ENCODE measurements at regions not wholly inside any gene's neighbourhood (a gene's known extent, or its start where the extent isn't known, plus 50 kb on each side); places are given as distances from the start of the nearest gene placed in this dataset.

- intact Hi-C loops (cut with DNase I, micrococcal nuclease), result no loop called here
- Mint-ChIP-seq H3K27ac (no peak overlapping the region), H3K27me3 (no peaks in the 10 kb centered on the region), H3K4me1 (ENCODE audit: low read depth) (no peaks in the 10 kb centered on the region), H3K4me3 (no peak overlapping the region), H3K9me3 (peaks cover 21% of the 10 kb centered on the region), H3K36me3 (ENCODE audit: low read depth) (no peaks in the 10 kb centered on the region)
- CTCF ChIA-PET, result no interaction called here
- H3K36me3 ChIP-seq (ENCODE audit: insufficient read depth, low read length), result no peaks in the 10 kb centered on the region
- TF ChIP-seq CTCF (IDR thresholded peaks at IDR 0.05), result no peak
- H3K27me3 ChIP-seq (ENCODE audit: control insufficient read depth in 1 of 2, insufficient read depth in 2 of 2, low read length in 2 of 2), result no peaks in the 10 kb centered on the region
- H3K4me3 ChIP-seq (ENCODE audit: low read length), result no peak overlapping the region
- DNase-seq, result no peak
- ATAC-seq (ENCODE audit: poor library complexity), result no peak
- no peaks in the 10 kb centered on the region for H3K4me1 ChIP-seq (ENCODE audit: insufficient read depth, low read length)
- peaks cover 6 to 9% of the 10 kb centered on the region in 2 experiments for H3K9me3 ChIP-seq (ENCODE audit: control insufficient read depth in 1 of 2, insufficient read depth in 1 of 2, low read length in 2 of 2)
- POLR2A ChIA-PET, result no interaction called here
- no peak overlapping the region for H3K27ac ChIP-seq (ENCODE audit: low read depth in 1 of 2, low read length in 2 of 2)
Observed at GRCh38 chr1:69029649-69030048, 532.8 kb upstream of the DEPDC1 start.

GRCh38 chr1:69038379-69038778, 529.3 kb upstream of the LRRC7 start:
- Histone ChIP-seq H3K36me3 (ENCODE audit: insufficient read depth, low read length) (no peaks in the 10 kb centered on the region), H3K9me3 (ENCODE audit: control insufficient read depth in 1 of 2, insufficient read depth in 1 of 2, low read length in 2 of 2) (peaks cover 3 to 10% of the 10 kb centered on the region in 2 experiments), H3K27me3 (ENCODE audit: control insufficient read depth in 1 of 2, insufficient read depth in 2 of 2, low read length in 2 of 2) (no peaks in the 10 kb centered on the region), H3K4me3 (ENCODE audit: low read length) (no peak overlapping the region), H3K4me1 (ENCODE audit: insufficient read depth, low read length) (no peaks in the 10 kb centered on the region), H3K27ac (ENCODE audit: low read depth in 1 of 2, low read length in 2 of 2) (no peak overlapping the region)
- no peak for DNase-seq
- TF ChIP-seq CTCF (IDR thresholded peaks at IDR 0.05), result no peak
- no peak overlapping the region for H3K4me3 Mint-ChIP-seq
- ATAC-seq (ENCODE audit: poor library complexity), result no peak
- H3K27ac Mint-ChIP-seq, result no peak overlapping the region
- ChIA-PET POLR2A (no interaction called here), CTCF (no interaction called here)
- H3K9me3 Mint-ChIP-seq, result peaks cover 15% of the 10 kb centered on the region
- no peaks in the 10 kb centered on the region for H3K36me3 Mint-ChIP-seq (ENCODE audit: low read depth)
- intact Hi-C loops (cut with DNase I, micrococcal nuclease), result no loop called here
- H3K27me3 Mint-ChIP-seq, result no peaks in the 10 kb centered on the region
- no peaks in the 10 kb centered on the region for H3K4me1 Mint-ChIP-seq (ENCODE audit: low read depth)

- Histone ChIP-seq H3K4me3 (ENCODE audit: low read length) (no peak overlapping the region), H3K27me3 (ENCODE audit: control insufficient read depth in 1 of 2, insufficient read depth in 2 of 2, low read length in 2 of 2) (no peaks in the 10 kb centered on the region), H3K36me3 (ENCODE audit: insufficient read depth, low read length) (no peaks in the 10 kb centered on the region), H3K4me1 (ENCODE audit: insufficient read depth, low read length) (no peaks in the 10 kb centered on the region), H3K27ac (ENCODE audit: low read depth in 1 of 2, low read length in 2 of 2) (no peak overlapping the region), H3K9me3 (ENCODE audit: control insufficient read depth in 1 of 2, insufficient read depth in 1 of 2, low read length in 2 of 2) (peaks cover 0 to 8% of the 10 kb centered on the region in 2 experiments)
- no peak for TF ChIP-seq CTCF (IDR thresholded peaks at IDR 0.05)
- no peak overlapping the region for H3K4me3 Mint-ChIP-seq
- H3K36me3 Mint-ChIP-seq (ENCODE audit: low read depth), result no peaks in the 10 kb centered on the region
- no peaks in the 10 kb centered on the region for H3K27me3 Mint-ChIP-seq
- H3K27ac Mint-ChIP-seq, result no peak overlapping the region
- ATAC-seq (ENCODE audit: poor library complexity) (no peak), DNase-seq (no peak)
- ChIA-PET CTCF (no interaction called here), POLR2A (no interaction called here)
- intact Hi-C loops (cut with DNase I, micrococcal nuclease), result no loop called here
- H3K9me3 Mint-ChIP-seq, result peaks cover 19% of the 10 kb centered on the region
- H3K4me1 Mint-ChIP-seq (ENCODE audit: low read depth), result no peaks in the 10 kb centered on the region
Observed at GRCh38 chr1:69045572-69045971, 522.1 kb upstream of the LRRC7 start.
